Activated naive CD4-positive, alpha-beta T cell treated with anti-CD3 and anti-CD28 coated beads for 36 hours (primary cell): ENCODE measurements at regions not wholly inside any gene's neighbourhood (a gene's known extent, or its start where the extent isn't known, plus 50 kb on each side); places are given as distances from the start of the nearest gene placed in this dataset.
"Not testable (repeated sequence)": the region's sequence is repeated elsewhere in the genome, so short reads cannot be mapped to it uniquely, and the experiment has no call there.

Experiments
- CTCF ChIA-PET: fragments of 350-600 bp; sonication (Branson Sonifier 250); formaldehyde crosslinking; loops from one replicate; lab custom pipeline; 2021; ENCODE audit warnings: antibody characterized with exemption; lab: Charles Lee
- DNase-seq: peaks from one replicate; pipeline ENCODE4 v3.0.0-alpha.2; 2020
- H3K27ac Mint-ChIP-seq: one replicate; pipeline ENCODE4 v1.8.0; 2021; ENCODE audit warnings: mild to moderate bottlenecking, mixed read lengths
- H3K27me3 Mint-ChIP-seq: one replicate; pipeline ENCODE4 v1.8.0; 2021; ENCODE audit warnings: low read depth, mixed read lengths
- H3K36me3 Mint-ChIP-seq: one replicate; pipeline ENCODE4 v1.8.0; 2021; ENCODE audit warnings: low read depth, mixed read lengths
- H3K4me1 Mint-ChIP-seq: one replicate; pipeline ENCODE4 v1.8.0; 2021; ENCODE audit warnings: low read depth, mixed read lengths
- H3K4me3 Mint-ChIP-seq: one replicate; pipeline ENCODE4 v1.8.0; 2021; ENCODE audit warnings: mild to moderate bottlenecking, moderate library complexity, mixed read lengths
- H3K9me3 Mint-ChIP-seq: one replicate; pipeline ENCODE4 v1.8.0; 2021; ENCODE audit warnings: mixed read lengths
- intact Hi-C: fragments of 100-400 bp; cut with micrococcal nuclease; formaldehyde crosslinking; loops from one replicate; pipeline ENCODE4 v1.15.1; 2023

DNA sequence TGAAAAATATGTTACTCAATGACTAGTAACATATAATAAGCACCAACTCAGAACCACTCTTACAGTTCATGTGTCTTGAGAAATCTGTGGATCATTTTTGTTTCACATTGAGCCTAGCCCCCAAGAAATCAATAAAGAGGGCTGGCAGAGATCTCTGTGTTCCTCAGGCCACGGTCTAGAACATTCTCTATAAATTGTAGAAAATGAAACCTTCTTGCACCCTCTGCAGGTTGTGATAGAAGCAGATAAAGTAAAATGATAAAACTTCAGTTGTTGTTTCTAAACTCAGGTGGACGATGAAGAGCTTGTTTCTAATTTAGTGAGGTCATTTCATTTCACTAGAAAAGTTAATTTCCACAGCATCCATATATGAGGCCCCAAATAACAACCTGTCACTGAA, 182.7 kb downstream of the KIT start:
- CTCF ChIA-PET, result interaction anchor here (0.7 kb wide), 1 partner anchor 46 kb away, joined by 4 read pairs; no protein-coding TSS in a partner anchor
- intact Hi-C loops, result loop anchor here (2.0 kb wide), 1 partner anchor 158 kb away; no protein-coding TSS in a partner anchor
- H3K27me3 Mint-ChIP-seq, result no peaks in the 10 kb centered on the region

DNA sequence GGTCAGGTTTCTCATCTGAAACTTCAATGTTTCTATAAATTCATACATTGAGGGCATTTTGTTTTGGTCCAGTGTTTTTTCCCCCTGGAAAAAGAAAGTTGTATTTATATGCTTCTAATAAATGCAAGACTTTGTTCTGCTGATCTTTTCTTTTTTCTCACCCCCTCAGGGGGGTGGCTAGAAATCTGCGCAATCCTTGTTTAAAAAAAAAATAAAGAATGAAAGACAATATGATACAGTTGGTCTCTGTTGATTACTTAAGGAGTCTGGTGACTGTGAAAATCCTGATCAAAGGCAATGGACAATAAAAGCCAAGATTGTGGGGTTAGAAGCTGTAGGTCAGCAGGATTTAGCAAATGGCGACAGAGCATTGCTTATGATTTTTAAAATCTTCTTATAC, 180.5 kb downstream of the KIT start:
- no peak overlapping the region for H3K27ac Mint-ChIP-seq
- CTCF ChIA-PET, result no interaction called here
- no peaks in the 10 kb centered on the region for H3K36me3 Mint-ChIP-seq
- H3K4me1 Mint-ChIP-seq, result peaks cover 2% of the 10 kb centered on the region
- H3K27me3 Mint-ChIP-seq, result no peaks in the 10 kb centered on the region
- H3K4me3 Mint-ChIP-seq, result no peak overlapping the region
- H3K9me3 Mint-ChIP-seq, result no peaks in the 10 kb centered on the region
- DNase-seq, result no peak
- intact Hi-C loops, result no loop called here

More for the DNA sequence above, 182.7 kb downstream of the KIT start:
- no peak for DNase-seq
- H3K4me1 Mint-ChIP-seq, result peaks cover 2% of the 10 kb centered on the region
- no peaks in the 10 kb centered on the region for H3K9me3 Mint-ChIP-seq
- no peaks in the 10 kb centered on the region for H3K36me3 Mint-ChIP-seq
- H3K4me3 Mint-ChIP-seq, result no peak overlapping the region
- no peak overlapping the region for H3K27ac Mint-ChIP-seq

DNA sequence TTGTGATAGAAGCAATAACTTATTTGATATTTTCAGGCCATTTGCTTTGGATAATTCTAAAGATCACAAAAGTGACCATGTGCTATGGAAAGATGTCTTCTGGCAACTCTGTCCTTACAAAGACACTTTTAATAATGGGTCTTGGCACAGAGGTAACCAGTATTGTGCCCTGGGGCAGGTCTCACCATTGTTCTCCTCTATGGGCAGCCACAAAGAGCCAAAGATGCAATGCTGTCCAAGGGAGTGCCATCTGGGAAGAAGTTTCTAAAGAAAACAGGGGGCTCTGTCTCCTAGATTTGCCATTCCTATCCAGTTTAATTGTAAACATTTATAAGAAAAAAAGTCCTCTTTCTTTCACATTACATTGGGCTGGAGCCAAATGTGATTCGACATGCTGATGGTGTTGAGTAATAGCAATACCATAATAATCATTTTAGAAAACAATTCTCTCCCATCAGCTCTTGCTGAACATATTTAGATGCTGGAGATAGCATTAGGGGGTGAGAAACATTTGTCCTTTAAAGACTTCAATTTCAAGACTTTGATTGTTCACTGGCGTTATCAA, 179.9 kb downstream of the KIT start:
- H3K9me3 Mint-ChIP-seq, result no peaks in the 10 kb centered on the region
- CTCF ChIA-PET, result no interaction called here
- intact Hi-C loops, result no loop called here

DNA sequence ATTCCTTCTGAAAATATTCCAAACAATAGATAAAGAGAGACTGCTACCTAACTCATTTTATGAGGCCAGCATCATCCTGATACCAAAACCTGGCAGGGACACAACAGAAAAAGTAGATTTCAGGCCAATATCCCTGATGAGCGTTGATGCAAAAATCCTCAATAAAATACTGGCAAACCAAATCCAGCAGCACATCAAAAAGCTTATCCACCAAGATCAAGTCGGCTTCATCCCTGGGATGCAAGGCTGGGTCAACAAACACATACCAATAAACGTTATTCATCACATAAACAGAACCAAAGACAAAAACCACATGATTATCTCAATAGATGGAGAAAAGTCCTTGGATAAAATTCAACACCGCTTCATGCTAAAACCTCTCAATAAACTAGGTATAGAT, 170.6 kb downstream of the KIT start:
- intact Hi-C loops, DNase-seq, H3K36me3 Mint-ChIP-seq, CTCF ChIA-PET, H3K4me3 Mint-ChIP-seq, H3K27me3 Mint-ChIP-seq, H3K27ac Mint-ChIP-seq, H3K4me1 Mint-ChIP-seq, H3K9me3 Mint-ChIP-seq: not testable (repeated sequence)

More for the DNA sequence above, 179.9 kb downstream of the KIT start:
- peaks cover 2% of the 10 kb centered on the region for H3K4me1 Mint-ChIP-seq
- no peaks in the 10 kb centered on the region for H3K27me3 Mint-ChIP-seq
- H3K4me3 Mint-ChIP-seq, result no peak overlapping the region
- H3K36me3 Mint-ChIP-seq, result no peaks in the 10 kb centered on the region
- no peak for DNase-seq
- no peak overlapping the region for H3K27ac Mint-ChIP-seq

DNA sequence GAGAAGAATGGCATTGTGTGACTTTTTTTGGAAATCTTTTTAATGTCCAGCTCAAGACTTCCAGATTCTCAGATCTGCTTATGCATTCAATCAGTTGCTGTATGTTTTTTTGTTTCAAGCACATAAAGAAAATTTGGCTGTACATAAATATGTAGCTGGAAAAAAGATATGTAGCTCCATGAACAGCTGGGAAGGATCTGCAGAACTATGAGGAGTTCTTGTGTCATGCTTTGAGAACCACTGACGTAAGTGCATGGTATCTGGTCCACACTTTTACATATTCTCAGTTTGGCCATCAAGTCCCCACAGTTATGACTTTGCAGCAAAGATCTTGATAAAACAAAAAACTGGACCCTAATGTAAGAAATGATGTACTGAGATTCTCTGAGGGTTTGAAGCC, 165.9 kb downstream of the KIT start:
- H3K4me3 Mint-ChIP-seq, result no peak overlapping the region
- intact Hi-C loops, result no loop called here
- peaks cover 1% of the 10 kb centered on the region for H3K36me3 Mint-ChIP-seq
- no peaks in the 10 kb centered on the region for H3K4me1 Mint-ChIP-seq
- peaks cover under 1% of the 10 kb centered on the region for H3K9me3 Mint-ChIP-seq
- H3K27me3 Mint-ChIP-seq, result no peaks in the 10 kb centered on the region
- DNase-seq, result no peak
- CTCF ChIA-PET, result no interaction called here
- H3K27ac Mint-ChIP-seq, result no peak overlapping the region

DNA sequence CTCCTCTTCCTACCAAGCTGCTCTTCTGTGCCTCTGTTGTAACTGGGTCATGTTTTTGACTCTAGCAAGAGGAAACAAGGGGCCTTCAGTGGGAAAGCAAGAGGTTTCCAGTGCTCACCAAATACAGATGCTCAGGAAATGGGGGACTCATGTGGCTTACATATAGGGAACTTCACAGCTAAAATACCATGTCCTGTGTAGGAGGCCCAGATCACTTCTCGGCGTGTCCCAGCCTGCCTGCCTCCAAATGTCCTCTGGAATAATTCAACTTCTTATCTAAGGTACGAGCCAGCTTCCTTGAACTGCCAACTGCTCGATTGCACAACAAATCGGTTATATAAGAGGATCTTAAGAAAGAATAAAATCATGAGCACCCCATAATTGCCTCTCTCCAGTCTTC, 161.3 kb downstream of the KIT start:
- CTCF ChIA-PET, result interaction anchor here (1.0 to 1.2 kb wide), 2 partner anchors 35 to 142 kb away, joined by 3 read pairs; no protein-coding TSS in a partner anchor
- no peak overlapping the region for H3K27ac Mint-ChIP-seq
- no peak overlapping the region for H3K4me3 Mint-ChIP-seq
- H3K9me3 Mint-ChIP-seq, result no peaks in the 10 kb centered on the region
- DNase-seq, result no peak
- intact Hi-C loops, result no loop called here
- no peaks in the 10 kb centered on the region for H3K27me3 Mint-ChIP-seq
- H3K4me1 Mint-ChIP-seq, result no peaks in the 10 kb centered on the region
- H3K36me3 Mint-ChIP-seq, result no peaks in the 10 kb centered on the region

DNA sequence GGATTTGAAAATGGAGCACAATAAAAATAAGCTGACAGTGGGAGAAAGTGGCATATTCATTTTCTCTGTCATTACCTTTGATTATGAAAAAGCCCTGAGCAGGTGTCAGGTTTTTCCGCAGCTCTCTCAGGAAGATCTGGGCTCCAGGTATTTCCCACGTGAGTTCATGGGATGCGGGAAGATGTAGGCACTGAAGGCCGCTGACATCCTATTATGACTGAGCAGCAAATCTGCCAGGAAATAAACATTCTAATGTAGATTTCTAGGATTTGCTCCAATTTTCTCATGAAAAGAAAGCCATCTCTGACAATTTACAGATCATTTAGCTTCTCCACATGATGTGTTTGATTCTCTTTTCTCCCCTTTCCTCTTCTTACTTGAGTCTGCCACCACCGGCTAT, 160.7 kb downstream of the KIT start:
- CTCF ChIA-PET, result interaction anchor here (1.0 to 1.2 kb wide), 2 partner anchors 34 to 142 kb away, joined by 3 read pairs; no protein-coding TSS in a partner anchor
- Mint-ChIP-seq H3K27ac (no peak overlapping the region), H3K4me1 (no peaks in the 10 kb centered on the region), H3K4me3 (no peak overlapping the region), H3K27me3 (no peaks in the 10 kb centered on the region), H3K36me3 (no peaks in the 10 kb centered on the region), H3K9me3 (no peaks in the 10 kb centered on the region)
- intact Hi-C loops, result no loop called here
- no peak for DNase-seq

DNA sequence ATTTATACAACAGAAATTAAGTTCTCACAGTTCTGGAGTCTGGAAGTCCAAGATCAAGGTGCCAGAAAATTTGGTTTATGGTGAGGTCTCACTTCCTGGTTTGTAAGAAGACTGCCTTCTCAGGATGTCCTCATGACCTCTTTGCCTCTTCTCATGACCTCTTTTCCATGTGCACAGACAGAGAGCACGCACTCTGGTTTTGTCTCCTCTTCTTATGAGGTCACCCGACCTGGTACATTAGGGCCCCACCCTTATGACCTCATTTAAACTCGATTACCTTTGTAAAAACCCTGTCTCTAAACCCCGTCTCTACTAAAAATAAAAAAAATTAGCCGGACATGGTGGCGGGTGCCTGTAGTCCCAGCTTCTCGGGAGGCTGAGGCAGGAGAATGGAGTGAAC, 155.9 kb downstream of the KIT start:
- intact Hi-C loops, result no loop called here
- no peak for DNase-seq
- Mint-ChIP-seq H3K36me3 (no peaks in the 10 kb centered on the region), H3K9me3 (peaks cover 10% of the 10 kb centered on the region), H3K27me3 (no peaks in the 10 kb centered on the region), H3K4me3 (no peak overlapping the region), H3K27ac (no peak overlapping the region), H3K4me1 (no peaks in the 10 kb centered on the region)
- CTCF ChIA-PET, result interaction anchor here (0.6 kb wide), 1 partner anchor 98 kb away, joined by 3 read pairs; no protein-coding TSS in a partner anchor

DNA sequence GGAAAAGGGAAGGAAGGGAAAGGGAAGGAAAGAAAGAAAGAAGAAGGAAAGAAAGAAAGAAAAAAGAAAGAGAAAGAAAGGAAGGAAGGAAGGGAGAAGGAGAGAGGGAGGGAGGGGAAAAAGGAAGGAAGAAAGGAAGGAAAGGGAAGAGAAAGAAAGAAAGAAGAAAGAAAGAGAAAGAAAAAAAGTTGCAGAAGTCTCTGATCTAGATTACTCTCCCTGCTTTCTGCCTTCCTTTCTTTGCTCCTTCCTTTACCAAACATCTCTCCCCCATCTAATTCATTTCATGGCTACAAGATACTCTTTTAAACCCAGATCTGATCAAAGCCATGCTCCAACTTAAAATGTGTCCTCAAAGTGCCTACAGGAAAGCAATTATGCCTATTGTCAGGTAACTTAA, 148.6 kb downstream of the KIT start:
- Mint-ChIP-seq H3K27me3 (no peaks in the 10 kb centered on the region), H3K36me3 (peaks cover 2% of the 10 kb centered on the region), H3K9me3 (peaks cover 10% of the 10 kb centered on the region), H3K4me1 (peaks cover 5% of the 10 kb centered on the region), H3K4me3 (no peak overlapping the region), H3K27ac (no peak overlapping the region)
- no peak for DNase-seq
- CTCF ChIA-PET, result interaction anchor here (0.5 kb wide), 1 partner anchor 1060 kb away, joined by 5 read pairs; no protein-coding TSS in a partner anchor
- intact Hi-C loops, result no loop called here

DNA sequence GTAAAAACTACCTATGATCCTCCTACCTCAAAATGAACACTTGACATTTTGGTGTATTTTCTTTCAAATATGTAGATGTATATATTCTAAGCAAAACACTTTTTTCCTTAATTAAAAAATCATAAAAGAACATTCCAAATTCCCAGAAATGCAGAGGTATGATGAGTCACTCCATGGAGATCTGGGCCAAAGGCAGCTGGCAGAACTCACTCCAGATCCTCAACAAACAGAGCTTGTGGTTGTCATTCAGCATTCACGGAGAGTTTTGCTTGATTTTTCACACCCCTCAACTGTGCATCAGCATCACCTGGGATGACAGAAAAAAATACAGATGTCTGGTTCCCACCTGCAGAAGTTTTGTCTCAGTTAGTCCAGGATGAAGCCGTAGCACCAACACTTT, 144.6 kb downstream of the KIT start:
- Mint-ChIP-seq H3K9me3 (peaks cover 6% of the 10 kb centered on the region), H3K27ac (no peak overlapping the region), H3K4me1 (peaks cover 12% of the 10 kb centered on the region), H3K36me3 (peaks cover 2% of the 10 kb centered on the region), H3K27me3 (no peaks in the 10 kb centered on the region), H3K4me3 (no peak overlapping the region)
- no peak for DNase-seq
- CTCF ChIA-PET, result no interaction called here
- intact Hi-C loops, result no loop called here

DNA sequence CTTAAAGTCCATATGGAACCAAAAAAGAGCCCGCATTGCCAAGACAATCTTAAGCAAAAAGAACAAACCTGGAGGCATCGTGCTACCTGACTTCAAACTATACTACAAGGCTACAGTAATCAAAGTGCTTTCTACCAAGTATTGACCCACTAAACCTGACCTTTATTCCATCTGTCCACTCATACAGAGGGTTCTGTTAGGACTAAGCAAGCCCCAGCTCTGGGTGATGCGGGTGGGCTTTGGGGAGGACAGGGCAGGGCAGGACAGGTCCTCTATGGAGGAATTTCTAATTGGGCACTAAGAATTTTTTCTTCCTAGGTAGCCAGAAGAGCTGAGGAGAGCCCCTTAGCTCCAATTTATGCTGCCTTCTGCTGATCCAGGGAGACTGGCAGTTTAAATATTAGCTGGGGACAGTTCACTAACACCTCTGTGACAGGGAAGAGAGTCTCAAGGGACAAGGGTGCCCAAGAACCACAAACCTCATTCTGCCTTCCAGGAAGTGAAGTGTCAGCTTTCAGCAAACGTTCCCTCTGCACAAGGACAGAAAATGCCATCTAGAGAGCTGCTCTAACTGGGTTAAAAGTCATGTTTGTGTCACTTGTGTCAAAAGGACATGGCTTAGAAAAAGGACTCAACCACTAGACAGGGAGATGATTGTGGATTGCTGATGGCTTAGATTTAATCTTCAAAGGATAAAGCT, 143.2 kb downstream of the KIT start:
- Mint-ChIP-seq H3K9me3 (no peaks in the 10 kb centered on the region), H3K27ac (no peak overlapping the region), H3K4me3 (no peak overlapping the region), H3K4me1 (peaks cover 12% of the 10 kb centered on the region), H3K27me3 (no peaks in the 10 kb centered on the region), H3K36me3 (no peaks in the 10 kb centered on the region)
- DNase-seq, result no peak
- CTCF ChIA-PET, result interaction anchor here (0.6 to 0.7 kb wide), 5 partner anchors 27 to 341 kb away, joined by 3 to 5 read pairs (median 3); no protein-coding TSS in a partner anchor
- intact Hi-C loops, result no loop called here

DNA sequence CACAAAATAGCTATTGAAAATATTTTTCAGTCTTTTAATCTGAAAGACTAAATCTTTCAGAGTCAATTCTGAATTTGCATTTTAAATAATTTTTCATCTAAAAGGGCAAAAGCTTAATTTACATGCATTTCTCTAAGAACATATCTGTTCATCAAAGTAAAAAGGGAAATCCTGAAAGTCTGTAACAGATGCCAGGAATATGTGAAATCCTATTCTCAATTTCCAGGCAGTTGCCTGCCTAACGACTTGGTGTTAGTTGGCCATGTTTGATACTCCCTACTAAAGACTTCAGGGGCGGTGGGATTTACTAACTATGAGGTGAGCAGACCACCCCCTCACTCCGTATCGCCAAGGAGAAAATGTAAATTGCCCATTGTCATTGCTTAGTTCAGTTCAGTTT, 136.8 kb downstream of the KIT start:
- no peak for DNase-seq
- no peaks in the 10 kb centered on the region for H3K36me3 Mint-ChIP-seq
- no peaks in the 10 kb centered on the region for H3K27me3 Mint-ChIP-seq
- no peak overlapping the region for H3K4me3 Mint-ChIP-seq
- CTCF ChIA-PET, result no interaction called here
- no peaks in the 10 kb centered on the region for H3K9me3 Mint-ChIP-seq
- intact Hi-C loops, result no loop called here
- H3K27ac Mint-ChIP-seq, result no peak overlapping the region
- no peaks in the 10 kb centered on the region for H3K4me1 Mint-ChIP-seq
